ENCODE measurements at regions not wholly inside any gene's neighbourhood (a gene's known extent, or its start where the extent isn't known, plus 50 kb on each side); places are given as distances from the start of the nearest gene placed in this dataset.

DNA sequence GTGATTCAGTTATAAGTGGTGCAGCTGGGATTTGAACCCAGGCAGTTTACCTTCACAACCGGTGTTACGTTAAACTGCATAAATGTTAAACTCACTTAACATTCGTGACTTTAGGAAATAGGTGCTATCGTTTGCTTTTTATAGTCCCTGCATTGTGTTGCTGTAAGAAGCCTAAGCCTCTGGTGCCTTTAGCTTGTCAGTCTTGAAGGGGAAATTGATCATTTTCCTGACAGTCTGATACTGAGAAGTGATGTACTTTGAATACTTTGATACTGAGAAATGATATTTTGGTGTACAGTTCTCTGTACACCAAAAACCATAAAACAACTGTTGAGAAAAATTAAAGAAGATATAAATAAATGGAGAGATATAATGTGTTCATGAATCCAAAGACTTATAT is 52.5 kb upstream of the NEDD9 start:
- Histone ChIP-seq H3K27me3 (no peaks in the 10 kb centered on the region), H3K4me1 (peaks cover 0 to 14% (median 1%) of the 10 kb centered on the region in 4 donors), H3K4me3 (no peak overlapping the region), H3K9me3 (no peaks in the 10 kb centered on the region), H3K27ac (no peak overlapping the region), H3K36me3 (no peaks in the 10 kb centered on the region)
- TF ChIP-seq, protein P1, sequence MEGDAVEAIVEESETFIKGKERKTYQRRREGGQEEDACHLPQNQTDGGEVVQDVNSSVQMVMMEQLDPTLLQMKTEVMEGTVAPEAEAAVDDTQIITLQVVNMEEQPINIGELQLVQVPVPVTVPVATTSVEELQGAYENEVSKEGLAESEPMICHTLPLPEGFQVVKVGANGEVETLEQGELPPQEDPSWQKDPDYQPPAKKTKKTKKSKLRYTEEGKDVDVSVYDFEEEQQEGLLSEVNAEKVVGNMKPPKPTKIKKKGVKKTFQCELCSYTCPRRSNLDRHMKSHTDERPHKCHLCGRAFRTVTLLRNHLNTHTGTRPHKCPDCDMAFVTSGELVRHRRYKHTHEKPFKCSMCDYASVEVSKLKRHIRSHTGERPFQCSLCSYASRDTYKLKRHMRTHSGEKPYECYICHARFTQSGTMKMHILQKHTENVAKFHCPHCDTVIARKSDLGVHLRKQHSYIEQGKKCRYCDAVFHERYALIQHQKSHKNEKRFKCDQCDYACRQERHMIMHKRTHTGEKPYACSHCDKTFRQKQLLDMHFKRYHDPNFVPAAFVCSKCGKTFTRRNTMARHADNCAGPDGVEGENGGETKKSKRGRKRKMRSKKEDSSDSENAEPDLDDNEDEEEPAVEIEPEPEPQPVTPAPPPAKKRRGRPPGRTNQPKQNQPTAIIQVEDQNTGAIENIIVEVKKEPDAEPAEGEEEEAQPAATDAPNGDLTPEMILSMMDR (IDR thresholded peaks at IDR 0.05) = no peak
- no peak for TF ChIP-seq POLR2A (IDR thresholded peaks at IDR 0.05)
- DNase-seq = no peak

DNA sequence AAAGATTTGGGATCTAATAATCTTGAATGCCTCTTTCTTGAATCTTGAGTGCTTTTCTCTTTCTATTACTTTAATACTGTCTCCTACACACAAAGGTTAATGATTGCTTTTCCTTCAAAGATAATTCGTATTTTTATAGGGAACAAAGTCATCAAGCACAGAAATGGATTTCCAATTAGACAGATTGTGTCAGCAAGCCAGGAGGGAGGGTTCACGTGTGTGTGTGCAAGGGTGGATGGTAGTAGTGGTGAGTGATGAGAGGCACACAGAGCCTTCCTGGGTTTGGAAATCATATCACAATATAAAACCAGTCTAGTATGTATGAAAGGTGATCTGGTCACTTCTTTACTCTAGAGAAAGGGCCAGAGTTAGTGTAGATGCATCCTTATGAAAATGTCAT is 51.2 kb upstream of the NEDD9 start:
- Histone ChIP-seq H3K9me3 (no peaks in the 10 kb centered on the region), H3K27ac (peak overlapping the region in 2 of 4 donors; percentile 26 to 36), H3K4me1 (peaks cover 0 to 19% (median 1%) of the 10 kb centered on the region in 4 donors), H3K36me3 (no peaks in the 10 kb centered on the region), H3K27me3 (no peaks in the 10 kb centered on the region), H3K4me3 (no peak overlapping the region)
- TF ChIP-seq POLR2A (IDR thresholded peaks at IDR 0.05) = no peak
- TF ChIP-seq, protein P1 (IDR thresholded peaks at IDR 0.05) = no peak
- DNase-seq = no peak

DNA sequence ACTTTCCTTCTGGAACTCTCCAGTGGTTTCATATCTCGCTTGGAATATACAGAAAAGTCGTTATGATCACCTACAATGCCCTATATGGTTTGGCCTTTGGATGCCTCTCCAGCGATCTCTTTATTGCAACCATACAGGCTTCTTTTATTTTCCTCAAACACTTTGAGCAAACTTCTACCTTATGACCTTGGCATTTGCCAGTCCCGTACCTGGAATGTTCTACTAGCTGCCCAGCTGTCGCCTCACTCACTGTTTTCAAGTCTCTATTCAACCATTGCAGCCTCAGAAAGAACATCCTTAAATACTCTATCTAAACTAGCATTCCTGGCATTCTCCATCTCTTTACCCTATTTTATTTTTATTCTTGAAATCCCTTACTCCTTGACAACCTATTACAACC is 50.4 kb upstream of the NEDD9 start:
- Histone ChIP-seq H3K27ac (no peak overlapping the region), H3K9me3 (no peaks in the 10 kb centered on the region), H3K36me3 (no peaks in the 10 kb centered on the region), H3K4me1 (peaks cover 0 to 20% (median 1%) of the 10 kb centered on the region in 4 donors), H3K4me3 (no peak overlapping the region), H3K27me3 (no peaks in the 10 kb centered on the region)
- TF ChIP-seq, protein P1 (IDR thresholded peaks at IDR 0.05) = no peak
- no peak for TF ChIP-seq POLR2A (IDR thresholded peaks at IDR 0.05)
- DNase-seq = no peak

All from Peyer's patch (tissue), 4 donors.